ENCODE measurements at regions not wholly inside any gene's neighbourhood (a gene's known extent, or its start where the extent isn't known, plus 50 kb on each side); places are given as distances from the start of the nearest gene placed in this dataset.

DNA sequence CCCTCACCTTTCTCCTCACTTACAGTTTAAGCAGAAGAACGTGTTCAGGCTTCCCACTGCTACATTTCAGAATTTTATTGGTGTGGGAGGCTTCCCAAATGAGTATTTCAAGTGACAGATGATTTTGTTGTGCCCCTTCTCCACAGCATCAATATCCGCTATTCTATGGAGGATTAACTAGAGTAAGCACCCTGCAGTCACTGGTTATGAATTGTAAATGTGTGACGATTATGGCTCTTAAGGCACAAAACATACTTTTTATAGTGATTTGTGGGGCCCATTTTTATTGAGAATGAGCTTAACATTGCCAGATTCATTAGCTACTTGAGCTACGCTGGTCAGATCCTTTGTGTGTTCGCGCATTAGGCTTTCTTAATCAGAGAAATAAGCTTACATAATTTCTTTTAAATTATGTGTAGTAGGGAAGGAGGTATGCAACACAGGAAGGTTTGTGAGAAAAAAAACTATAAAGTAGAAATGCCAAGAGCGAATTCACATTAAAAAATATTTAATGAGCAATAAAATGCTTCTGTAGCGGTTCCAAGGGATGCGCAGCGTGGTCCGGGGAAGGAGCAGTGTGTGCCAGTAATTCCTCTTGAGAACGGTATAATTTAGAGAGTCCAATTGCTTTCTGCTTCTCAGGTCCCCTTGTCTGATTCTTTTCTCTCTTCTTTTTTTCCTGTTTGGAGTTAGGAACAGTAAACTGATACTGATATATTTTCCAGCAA is 2380.4 kb downstream of the MAT2B start:
- Histone ChIP-seq H3K4me3 (no peak overlapping the region), H3K27ac (no peak overlapping the region)
- DNase-seq (ENCODE audit: low spot score) = no peak
- TF ChIP-seq, protein P1, sequence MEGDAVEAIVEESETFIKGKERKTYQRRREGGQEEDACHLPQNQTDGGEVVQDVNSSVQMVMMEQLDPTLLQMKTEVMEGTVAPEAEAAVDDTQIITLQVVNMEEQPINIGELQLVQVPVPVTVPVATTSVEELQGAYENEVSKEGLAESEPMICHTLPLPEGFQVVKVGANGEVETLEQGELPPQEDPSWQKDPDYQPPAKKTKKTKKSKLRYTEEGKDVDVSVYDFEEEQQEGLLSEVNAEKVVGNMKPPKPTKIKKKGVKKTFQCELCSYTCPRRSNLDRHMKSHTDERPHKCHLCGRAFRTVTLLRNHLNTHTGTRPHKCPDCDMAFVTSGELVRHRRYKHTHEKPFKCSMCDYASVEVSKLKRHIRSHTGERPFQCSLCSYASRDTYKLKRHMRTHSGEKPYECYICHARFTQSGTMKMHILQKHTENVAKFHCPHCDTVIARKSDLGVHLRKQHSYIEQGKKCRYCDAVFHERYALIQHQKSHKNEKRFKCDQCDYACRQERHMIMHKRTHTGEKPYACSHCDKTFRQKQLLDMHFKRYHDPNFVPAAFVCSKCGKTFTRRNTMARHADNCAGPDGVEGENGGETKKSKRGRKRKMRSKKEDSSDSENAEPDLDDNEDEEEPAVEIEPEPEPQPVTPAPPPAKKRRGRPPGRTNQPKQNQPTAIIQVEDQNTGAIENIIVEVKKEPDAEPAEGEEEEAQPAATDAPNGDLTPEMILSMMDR (IDR thresholded peaks at IDR 0.05) = no peak

DNA sequence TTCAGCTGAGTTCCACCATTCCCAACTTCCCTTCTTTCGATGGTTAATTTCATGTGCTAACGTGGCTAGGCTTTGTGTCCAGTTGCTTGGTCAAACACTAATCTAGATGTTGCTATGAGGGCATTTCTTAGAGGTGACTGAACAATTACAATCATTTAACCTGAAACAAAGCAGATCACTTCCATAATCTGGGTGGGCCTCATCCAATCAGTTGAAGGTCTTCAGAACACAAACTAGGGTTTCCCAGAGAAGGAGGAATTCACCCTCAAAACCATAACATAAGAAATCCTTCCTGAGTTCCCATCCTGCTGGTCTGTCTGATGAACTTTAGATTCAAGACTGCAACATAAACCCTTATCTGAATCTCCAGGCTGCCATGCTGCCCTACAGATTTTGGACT is 2381.7 kb downstream of the MAT2B start:
- no peak for DNase-seq (ENCODE audit: low spot score)
- Histone ChIP-seq H3K27ac (no peak overlapping the region), H3K4me3 (no peak overlapping the region)
- TF ChIP-seq, protein P1 (IDR thresholded peaks at IDR 0.05) = no peak

DNA sequence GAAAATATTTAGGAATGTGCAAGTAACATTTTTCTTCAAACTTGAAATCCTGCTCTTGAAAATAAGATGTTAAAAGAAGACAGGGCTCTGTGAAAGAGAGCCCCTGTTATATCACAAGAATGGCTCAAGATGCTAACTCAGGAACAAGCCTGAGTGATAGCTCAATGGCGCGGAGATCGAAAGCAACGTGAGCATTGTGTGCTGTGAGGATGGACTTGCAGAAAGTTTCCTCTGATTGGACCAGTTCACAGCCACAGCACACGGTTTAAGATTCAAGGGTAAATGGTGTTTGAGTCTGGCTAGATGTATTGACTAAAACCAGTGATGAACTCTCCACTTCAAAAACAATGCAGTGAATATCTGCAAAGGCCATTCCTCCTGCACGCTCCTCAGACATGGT is 2387.0 kb downstream of the MAT2B start:
- Histone ChIP-seq H3K4me3 (no peak overlapping the region), H3K27ac (no peak overlapping the region)
- TF ChIP-seq, protein P1 (IDR thresholded peaks at IDR 0.05) = no peak
- DNase-seq (ENCODE audit: low spot score) = no peak

DNA sequence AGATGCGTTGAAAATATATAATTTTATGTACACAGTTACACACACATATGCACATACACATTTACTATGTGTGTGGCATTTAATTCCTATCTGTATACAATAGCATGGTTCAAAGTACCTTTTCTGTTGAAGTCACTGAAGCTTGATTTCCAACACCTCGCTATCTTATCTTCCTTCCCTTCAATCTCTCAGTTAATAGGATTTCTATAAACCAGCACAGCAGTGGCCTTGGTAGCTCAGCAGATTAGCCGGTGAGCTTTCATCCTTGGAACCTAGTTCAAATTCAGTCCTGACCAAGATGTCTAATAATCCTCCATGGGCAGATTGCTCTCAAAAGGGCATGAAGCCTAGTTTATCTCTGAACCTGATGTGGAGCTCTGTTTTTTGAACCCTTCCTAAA is 2389.5 kb downstream of the MAT2B start:
- TF ChIP-seq, protein P1 (IDR thresholded peaks at IDR 0.05) = no peak
- Histone ChIP-seq H3K4me3 (no peak overlapping the region), H3K27ac (no peak overlapping the region)
- DNase-seq (ENCODE audit: low spot score) = no peak

DNA sequence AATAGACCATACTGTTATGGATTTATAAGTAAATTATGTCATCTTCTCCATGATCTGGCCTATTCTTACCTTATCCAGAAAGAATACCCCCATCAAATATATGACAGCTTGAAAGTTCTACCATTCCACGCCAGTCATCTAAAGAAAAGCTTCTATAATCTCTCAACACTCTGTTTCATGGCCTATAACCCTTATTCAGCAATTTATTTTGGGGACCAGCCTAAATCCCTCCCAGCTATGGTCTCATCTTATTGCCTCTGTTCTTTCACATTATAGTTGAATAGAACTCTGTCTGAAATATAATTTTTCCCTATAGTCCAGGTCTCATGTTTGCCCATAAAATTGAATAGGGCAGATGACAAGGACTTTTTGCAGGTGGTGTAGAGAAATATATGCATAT is 2387.6 kb upstream of the WWC1 start:
- Histone ChIP-seq H3K27ac (no peak overlapping the region), H3K4me3 (no peak overlapping the region)
- no peak for DNase-seq (ENCODE audit: low spot score)
- TF ChIP-seq, protein P1 (IDR thresholded peaks at IDR 0.05) = no peak

DNA sequence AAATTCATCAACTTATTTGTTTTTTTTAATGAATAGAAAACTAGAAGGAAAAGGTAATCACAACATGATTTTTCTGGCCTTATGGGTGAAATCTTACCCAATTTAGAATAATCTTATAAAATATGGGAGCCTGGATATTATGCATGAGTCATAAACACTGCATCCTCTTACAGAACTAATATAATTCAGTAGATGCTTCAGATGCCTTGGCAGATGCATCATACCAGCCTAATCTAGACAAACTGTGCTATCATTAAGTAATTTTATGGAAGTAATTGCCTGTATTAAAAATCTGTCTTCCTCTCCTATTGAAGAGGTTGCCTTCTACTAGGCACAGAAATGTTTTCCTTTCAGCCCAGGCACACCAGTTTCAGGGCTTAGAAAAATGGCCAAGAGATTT is 2384.6 kb upstream of the WWC1 start:
- no peak overlapping the region for H3K4me3 ChIP-seq
- TF ChIP-seq, protein P1 (IDR thresholded peaks at IDR 0.05) = no peak
- DNase-seq (ENCODE audit: low spot score) = no peak
- no peak overlapping the region for H3K27ac ChIP-seq

DNA sequence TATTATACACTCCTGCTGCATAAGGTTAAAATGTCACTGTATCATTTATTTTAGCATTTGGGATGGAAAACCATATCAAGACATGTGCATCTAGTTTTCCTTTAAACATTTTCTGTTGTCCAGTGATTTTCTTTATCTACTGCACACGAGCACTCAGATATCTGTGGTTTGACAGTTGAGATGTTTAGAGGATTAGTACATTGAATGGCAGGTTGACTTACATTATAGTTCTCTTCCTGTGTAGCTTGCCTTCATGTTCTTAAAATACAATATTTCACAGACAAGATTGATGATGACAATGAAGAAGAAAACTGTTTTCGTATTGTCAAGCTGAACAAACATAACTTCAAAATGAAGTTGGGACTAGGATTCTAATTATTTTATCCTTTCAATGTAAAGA is 2378.4 kb upstream of the WWC1 start:
- no peak for DNase-seq (ENCODE audit: low spot score)
- Histone ChIP-seq H3K27ac (no peak overlapping the region), H3K4me3 (no peak overlapping the region)
- TF ChIP-seq, protein P1 (IDR thresholded peaks at IDR 0.05) = no peak
